Naive B cell (primary cell): ENCODE measurements at regions not wholly inside any gene's neighbourhood (a gene's known extent, or its start where the extent isn't known, plus 50 kb on each side); places are given as distances from the start of the nearest gene placed in this dataset.
"Not testable (repeated sequence)": the region's sequence is repeated elsewhere in the genome, so short reads cannot be mapped to it uniquely, and the experiment has no call there.

Experiments used
- ATAC-seq, 2 donors: fragments of 150-1000 bp; cut with Tn5 transposase; 2 replicates each; pipeline ENCODE4 v1.10.0; 2021; ENCODE audit warnings: low read depth in 2 of 2, mild to moderate bottlenecking in 2 of 2, moderate library complexity in 2 of 2
- DNase-seq: peaks from one replicate; pipeline ENCODE4 v3.0.0; 2022
- H3K27ac Mint-ChIP-seq, 6 donors: one replicate each; pipeline ENCODE4 v1.8.0; 2020 to 2022; ENCODE audit warnings: mild to moderate bottlenecking in 6 of 6, mixed read lengths in 6 of 6, moderate library complexity in 5 of 6, inconsistent platforms in 2 of 6
- H3K27me3 Mint-ChIP-seq, 3 donors: one replicate each; pipeline ENCODE4 v1.8.0; 2021 to 2022; ENCODE audit warnings: mixed read lengths in 3 of 3, mild to moderate bottlenecking in 1 of 3
- H3K36me3 Mint-ChIP-seq, 2 donors: one replicate each; pipeline ENCODE4 v1.8.0; 2020 to 2022; ENCODE audit warnings: mixed read lengths in 2 of 2, inconsistent platforms in 1 of 2, mild to moderate bottlenecking in 1 of 2
- H3K4me1 Mint-ChIP-seq, 3 donors: one replicate each; pipeline ENCODE4 v1.8.0; 2020 to 2022; ENCODE audit warnings: mixed read lengths in 3 of 3, inconsistent platforms in 1 of 3, mild to moderate bottlenecking in 1 of 3, moderate library complexity in 1 of 3
- H3K4me3 Mint-ChIP-seq, 8 donors: one replicate each; pipeline ENCODE4 v1.8.0; 2020 to 2022; ENCODE audit warnings: mild to moderate bottlenecking in 8 of 8, mixed read lengths in 8 of 8, moderate library complexity in 8 of 8, inconsistent platforms in 2 of 8
- H3K9me3 Mint-ChIP-seq, 7 donors: one replicate each; pipeline ENCODE4 v1.8.0; 2020 to 2022; ENCODE audit warnings: mixed read lengths in 7 of 7, mild to moderate bottlenecking in 5 of 7, inconsistent platforms in 2 of 7, moderate library complexity in 1 of 7

DNA sequence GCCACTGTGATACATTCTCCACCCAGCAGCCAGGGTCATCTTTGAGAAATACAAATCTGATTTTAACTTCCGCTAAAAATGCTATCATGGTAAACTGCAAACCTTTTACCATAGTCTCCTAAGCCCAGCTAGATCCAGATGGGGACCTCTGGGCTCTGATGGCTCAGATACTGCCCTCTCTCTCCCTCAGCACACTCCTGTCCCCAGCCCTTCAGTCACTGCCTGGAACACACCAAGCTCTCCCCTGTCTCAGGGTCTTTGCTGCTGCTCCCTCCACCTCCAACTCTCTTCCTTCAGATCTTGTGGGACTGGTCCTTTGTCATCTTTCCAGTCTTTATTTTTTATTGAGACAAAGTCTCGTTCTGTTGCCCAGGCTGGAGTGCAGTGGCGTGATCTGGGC lies 65.1 kb downstream of the SPRY4 start:
- Mint-ChIP-seq H3K9me3 (peaks cover 0 to 5% (median 3%) of the 10 kb centered on the region in 7 donors), H3K27ac (no peak overlapping the region), H3K4me1 (peaks cover 0 to 3% (median 0%) of the 10 kb centered on the region in 3 donors), H3K27me3 (peaks cover 0 to 14% (median 14%) of the 10 kb centered on the region in 3 donors), H3K4me3 (no peak overlapping the region), H3K36me3 (peaks cover 0 to 6% of the 10 kb centered on the region in 2 donors)
- ATAC-seq (no peak), DNase-seq (no peak)

DNA sequence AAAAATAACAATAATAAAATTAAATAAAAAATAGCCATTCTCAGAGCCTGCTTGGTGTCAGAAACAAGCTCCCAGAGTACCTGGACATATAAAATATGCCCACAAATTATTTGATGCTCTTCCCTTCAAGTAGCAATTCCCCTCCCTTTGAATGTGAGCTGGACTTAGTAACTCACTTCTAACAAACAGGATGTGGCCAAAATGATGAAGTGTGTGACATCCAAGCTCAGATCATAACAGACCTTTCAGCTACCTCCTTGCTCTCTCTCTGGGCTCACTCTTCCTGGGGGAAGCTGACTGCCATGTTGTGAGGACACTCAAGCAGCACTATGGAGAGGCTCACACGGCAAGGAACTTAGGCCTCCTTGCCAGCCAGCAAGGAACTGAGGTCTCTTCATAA lies 69.0 kb downstream of the SPRY4 start:
- Mint-ChIP-seq H3K36me3 (peaks cover 0 to 6% of the 10 kb centered on the region in 2 donors), H3K27me3 (peaks cover 0 to 14% (median 5%) of the 10 kb centered on the region in 3 donors), H3K9me3 (peaks cover 0 to 5% (median 3%) of the 10 kb centered on the region in 7 donors), H3K27ac (no peak overlapping the region), H3K4me1 (peaks cover 0 to 3% (median 0%) of the 10 kb centered on the region in 3 donors), H3K4me3 (peak overlapping the region in 1 of 8 donors; percentile 17)
- ATAC-seq (no peak), DNase-seq (no peak)

DNA sequence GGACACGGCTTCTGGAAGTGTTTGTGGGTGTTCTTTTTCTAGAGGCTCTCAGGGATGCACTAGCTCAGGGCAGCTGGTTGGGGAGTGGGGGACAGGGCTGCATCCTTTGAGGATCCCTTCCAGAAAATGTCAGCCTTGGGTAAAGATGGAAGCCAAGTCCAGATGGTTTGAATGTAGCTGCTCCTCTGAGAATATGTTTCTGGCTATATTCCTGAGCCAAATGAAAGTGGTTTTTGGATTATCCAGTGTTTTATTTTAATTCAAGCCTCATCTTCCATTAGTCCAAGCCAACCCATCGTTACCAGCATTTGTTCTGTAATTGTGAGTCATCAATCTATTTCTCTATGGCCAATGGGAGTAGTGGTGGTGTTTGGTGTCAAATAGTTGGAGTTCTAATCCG lies 70.4 kb downstream of the SPRY4 start:
- Mint-ChIP-seq H3K9me3 (peaks cover 0 to 5% (median 3%) of the 10 kb centered on the region in 7 donors), H3K4me1 (no peaks in the 10 kb centered on the region)
- no peak for DNase-seq

DNA sequence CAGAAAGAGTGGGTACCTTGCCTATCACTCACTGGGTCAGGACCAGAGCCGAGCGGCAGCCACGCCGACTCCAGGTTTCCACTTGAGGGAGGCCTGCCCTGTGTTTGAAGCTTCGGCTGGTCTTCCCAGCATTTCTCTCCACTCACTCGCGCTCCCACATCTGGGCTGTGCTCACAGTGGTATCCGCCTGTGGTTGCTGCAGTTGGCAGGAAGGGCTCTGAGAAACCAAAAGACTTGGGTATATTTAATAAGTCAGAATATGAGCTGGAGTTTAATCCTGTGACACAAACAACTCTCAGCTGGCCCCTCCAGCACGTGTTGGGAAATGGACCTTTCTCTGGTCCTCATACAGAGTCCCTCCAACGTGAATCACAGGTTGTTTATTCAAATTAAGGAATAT lies 70.9 kb downstream of the SPRY4 start:
- Mint-ChIP-seq H3K4me3 (no peak overlapping the region), H3K36me3 (peaks cover 0 to 6% of the 10 kb centered on the region in 2 donors), H3K4me1 (no peaks in the 10 kb centered on the region), H3K27ac (peak overlapping the region in 1 of 6 donors; percentile 58), H3K9me3 (peaks cover 0 to 5% (median 3%) of the 10 kb centered on the region in 7 donors), H3K27me3 (peaks cover 0 to 10% (median 0%) of the 10 kb centered on the region in 3 donors)
- no peak for ATAC-seq
- no peak for DNase-seq

More for the DNA sequence above, 70.4 kb downstream of the SPRY4 start:
- H3K36me3 Mint-ChIP-seq, result peaks cover 0 to 6% of the 10 kb centered on the region in 2 donors
- H3K4me3 Mint-ChIP-seq, result no peak overlapping the region
- peaks cover 0 to 10% (median under 1%) of the 10 kb centered on the region in 3 donors for H3K27me3 Mint-ChIP-seq
- peak overlapping the region in 1 of 6 donors; percentile 28 for H3K27ac Mint-ChIP-seq
- ATAC-seq, result no peak

DNA sequence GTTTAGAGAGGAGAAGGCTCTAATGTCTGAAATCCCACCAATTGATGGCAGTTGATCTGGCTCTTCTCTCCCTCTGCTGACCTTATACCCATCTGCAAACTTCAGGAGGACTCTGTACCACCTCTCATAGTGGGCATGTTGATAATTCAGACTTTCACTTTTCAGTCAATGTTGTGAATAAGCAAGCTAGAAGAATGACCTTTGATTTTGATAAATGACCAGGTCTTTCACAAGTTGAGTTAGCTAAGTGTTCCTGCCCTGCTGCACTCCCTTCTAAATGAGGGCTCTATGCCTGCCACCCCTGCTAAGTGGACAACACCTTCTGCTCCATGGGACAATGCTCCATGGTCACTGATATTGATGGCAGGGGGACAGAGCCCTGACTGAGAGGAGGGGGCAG lies 74.7 kb downstream of the SPRY4 start:
- H3K4me3 Mint-ChIP-seq, result no peak overlapping the region

DNA sequence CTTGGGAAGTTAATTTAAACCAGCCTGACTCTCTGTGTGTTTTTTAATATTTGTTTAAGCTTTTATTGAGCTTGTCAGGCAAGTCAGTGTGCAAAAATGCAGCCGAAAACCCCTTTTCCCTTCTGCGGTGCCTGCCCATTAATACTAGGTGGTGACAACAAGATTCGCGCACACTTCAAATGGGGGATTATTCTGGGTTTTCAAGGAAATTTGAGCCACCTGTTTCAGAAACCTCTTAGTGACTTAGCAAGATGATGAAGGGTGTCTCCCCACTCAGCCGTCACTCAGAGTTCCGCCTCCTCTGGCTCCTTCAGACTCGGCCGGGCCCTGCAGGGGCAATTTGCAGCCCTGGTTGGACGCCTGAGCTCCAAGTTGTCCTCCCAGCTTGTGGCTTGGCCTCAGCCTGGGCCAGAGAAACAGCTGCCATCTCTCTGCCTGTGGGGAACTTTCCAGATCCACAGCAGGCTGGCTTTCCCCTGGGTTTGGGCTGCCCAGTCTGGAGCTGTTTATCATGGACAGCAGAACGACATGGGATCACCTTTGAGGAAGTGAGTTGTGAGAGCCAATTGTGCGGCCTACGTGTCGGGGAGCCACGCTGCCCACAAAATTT lies 75.9 kb downstream of the SPRY4 start:
- Mint-ChIP-seq H3K4me3 (no peak overlapping the region), H3K27me3 (peaks cover 4 to 18% (median 8%) of the 10 kb centered on the region in 3 donors), H3K36me3 (peaks cover 0 to 8% of the 10 kb centered on the region in 2 donors), H3K27ac (no peak overlapping the region), H3K9me3 (peaks cover 0 to 5% (median 0%) of the 10 kb centered on the region in 7 donors), H3K4me1 (peaks cover 0 to 2% (median 0%) of the 10 kb centered on the region in 3 donors)
- ATAC-seq (no peak), DNase-seq (no peak)

More for the DNA sequence above, 74.7 kb downstream of the SPRY4 start:
- H3K27me3 Mint-ChIP-seq, result peaks cover 4 to 10% (median 8%) of the 10 kb centered on the region in 3 donors
- H3K9me3 Mint-ChIP-seq, result peaks cover 0 to 5% (median 0%) of the 10 kb centered on the region in 7 donors
- H3K4me1 Mint-ChIP-seq, result peaks cover 0 to 2% (median 0%) of the 10 kb centered on the region in 3 donors
- ATAC-seq, result no peak
- H3K36me3 Mint-ChIP-seq, result peaks cover 0 to 8% of the 10 kb centered on the region in 2 donors
- no peak for DNase-seq
- peak overlapping the region in 1 of 6 donors; percentile 36 for H3K27ac Mint-ChIP-seq

DNA sequence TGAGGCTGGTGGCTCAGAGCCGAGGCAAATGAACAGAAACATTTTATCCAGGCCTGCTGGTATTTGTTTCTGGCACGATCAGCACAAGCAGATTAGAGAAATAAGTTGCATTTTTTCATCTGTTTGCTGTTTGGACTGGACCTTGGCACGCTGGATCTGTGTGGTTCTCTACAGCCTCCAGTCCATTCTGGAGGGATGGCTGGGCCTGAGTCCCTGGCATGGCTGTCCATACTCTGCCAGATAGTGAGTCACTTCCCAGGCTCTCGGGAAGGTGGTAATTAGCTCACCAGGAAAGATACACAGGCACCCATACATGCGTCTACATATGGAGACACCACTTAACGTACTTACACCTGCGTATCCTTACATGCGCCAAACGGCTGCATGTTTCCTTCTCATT lies 78.6 kb downstream of the SPRY4 start:
- Mint-ChIP-seq H3K4me1 (peaks cover 0 to 2% (median 0%) of the 10 kb centered on the region in 3 donors), H3K9me3 (peaks cover 0 to 19% (median 10%) of the 10 kb centered on the region in 7 donors), H3K27ac (no peak overlapping the region), H3K27me3 (peaks cover 4 to 18% (median 8%) of the 10 kb centered on the region in 3 donors), H3K4me3 (peak overlapping the region in 1 of 8 donors; percentile 25), H3K36me3 (peaks cover 0 to 8% of the 10 kb centered on the region in 2 donors)
- no peak for ATAC-seq
- DNase-seq, result no peak

DNA sequence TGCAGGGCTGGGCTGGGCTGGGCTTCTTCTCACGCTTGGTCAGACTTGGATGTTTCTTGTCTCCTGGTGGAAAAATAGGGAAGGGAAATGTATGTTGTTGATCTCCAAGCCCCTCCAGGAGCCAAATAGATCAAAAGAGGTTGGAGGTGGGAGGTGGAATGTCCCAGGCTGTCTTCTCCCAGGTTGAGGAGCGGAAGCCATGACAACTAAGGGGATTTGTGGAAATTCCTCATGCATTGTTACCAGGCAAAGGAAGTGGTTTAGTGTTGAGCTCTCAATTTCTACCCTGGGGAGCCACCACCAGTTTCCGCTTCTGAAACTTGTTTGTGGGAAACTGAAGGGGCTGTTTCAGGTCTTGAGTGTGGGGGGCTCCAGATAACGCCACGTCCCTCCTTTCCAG lies 79.0 kb downstream of the SPRY4 start:
- H3K4me3 Mint-ChIP-seq, result no peak overlapping the region
- peaks cover 0 to 2% (median 0%) of the 10 kb centered on the region in 3 donors for H3K4me1 Mint-ChIP-seq
- H3K27ac Mint-ChIP-seq, result no peak overlapping the region
- no peak for ATAC-seq
- peaks cover 0 to 8% of the 10 kb centered on the region in 2 donors for H3K36me3 Mint-ChIP-seq
- H3K27me3 Mint-ChIP-seq, result peaks cover 4 to 18% (median 8%) of the 10 kb centered on the region in 3 donors
- peaks cover 0 to 19% (median 10%) of the 10 kb centered on the region in 7 donors for H3K9me3 Mint-ChIP-seq
- no peak for DNase-seq

DNA sequence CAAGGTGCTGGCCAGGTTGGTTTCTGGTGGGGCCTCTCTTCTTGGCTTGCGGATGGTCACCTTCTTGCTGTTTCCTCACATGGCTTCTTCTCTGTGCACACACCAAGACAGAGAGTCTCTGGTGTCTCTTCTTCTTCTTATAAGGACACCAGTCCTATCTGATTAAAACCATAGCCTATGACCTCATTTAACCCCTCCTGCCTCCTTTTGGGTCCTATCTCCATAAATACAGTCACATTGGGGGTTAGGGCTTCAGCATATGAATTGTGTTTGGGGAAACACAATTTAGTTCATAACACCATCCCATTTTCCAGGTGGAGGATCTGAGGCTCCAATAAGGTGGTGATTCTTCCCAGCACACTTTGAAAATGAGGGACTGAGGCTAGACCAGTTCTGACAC lies 80.4 kb downstream of the SPRY4 start:
- H3K27ac Mint-ChIP-seq, result no peak overlapping the region
- H3K9me3 Mint-ChIP-seq, result peaks cover 0 to 19% (median 10%) of the 10 kb centered on the region in 7 donors
- peaks cover 4 to 8% (median 8%) of the 10 kb centered on the region in 3 donors for H3K27me3 Mint-ChIP-seq
- H3K4me3 Mint-ChIP-seq, result no peak overlapping the region
- ATAC-seq, result no peak
- H3K4me1 Mint-ChIP-seq, result peaks cover 0 to 2% (median 0%) of the 10 kb centered on the region in 3 donors
- no peak for DNase-seq
- H3K36me3 Mint-ChIP-seq, result peaks cover 0 to 8% of the 10 kb centered on the region in 2 donors

DNA sequence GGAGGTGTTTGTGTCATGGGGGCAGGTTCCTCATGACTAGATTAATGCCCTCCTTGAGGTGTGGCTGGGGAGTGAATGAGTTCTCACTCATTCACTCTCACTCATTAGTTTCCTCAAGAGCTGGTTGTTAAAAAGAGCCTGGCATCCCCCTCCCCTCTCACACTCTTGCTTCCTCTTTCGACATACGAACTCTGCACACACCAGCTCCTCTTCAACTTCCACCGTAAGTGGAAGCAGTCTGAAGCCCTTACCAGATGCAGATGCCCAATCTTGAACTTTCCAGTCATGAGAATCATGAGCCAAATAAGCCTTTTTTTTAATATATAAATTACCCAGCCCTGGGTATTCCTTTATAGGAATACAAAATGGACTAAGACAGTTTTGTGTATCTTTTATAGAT lies 82.5 kb downstream of the SPRY4 start:
- H3K27me3 Mint-ChIP-seq, result peaks cover 0 to 15% (median under 1%) of the 10 kb centered on the region in 3 donors
- peak overlapping the region in 1 of 6 donors; percentile 57 for H3K27ac Mint-ChIP-seq
- no peak overlapping the region for H3K4me3 Mint-ChIP-seq
- H3K4me1 Mint-ChIP-seq, result no peaks in the 10 kb centered on the region
- H3K36me3 Mint-ChIP-seq, result peaks cover 0 to under 1% of the 10 kb centered on the region in 2 donors
- DNase-seq, result no peak
- no peak for ATAC-seq
- peaks cover 0 to 19% (median 12%) of the 10 kb centered on the region in 7 donors for H3K9me3 Mint-ChIP-seq

DNA sequence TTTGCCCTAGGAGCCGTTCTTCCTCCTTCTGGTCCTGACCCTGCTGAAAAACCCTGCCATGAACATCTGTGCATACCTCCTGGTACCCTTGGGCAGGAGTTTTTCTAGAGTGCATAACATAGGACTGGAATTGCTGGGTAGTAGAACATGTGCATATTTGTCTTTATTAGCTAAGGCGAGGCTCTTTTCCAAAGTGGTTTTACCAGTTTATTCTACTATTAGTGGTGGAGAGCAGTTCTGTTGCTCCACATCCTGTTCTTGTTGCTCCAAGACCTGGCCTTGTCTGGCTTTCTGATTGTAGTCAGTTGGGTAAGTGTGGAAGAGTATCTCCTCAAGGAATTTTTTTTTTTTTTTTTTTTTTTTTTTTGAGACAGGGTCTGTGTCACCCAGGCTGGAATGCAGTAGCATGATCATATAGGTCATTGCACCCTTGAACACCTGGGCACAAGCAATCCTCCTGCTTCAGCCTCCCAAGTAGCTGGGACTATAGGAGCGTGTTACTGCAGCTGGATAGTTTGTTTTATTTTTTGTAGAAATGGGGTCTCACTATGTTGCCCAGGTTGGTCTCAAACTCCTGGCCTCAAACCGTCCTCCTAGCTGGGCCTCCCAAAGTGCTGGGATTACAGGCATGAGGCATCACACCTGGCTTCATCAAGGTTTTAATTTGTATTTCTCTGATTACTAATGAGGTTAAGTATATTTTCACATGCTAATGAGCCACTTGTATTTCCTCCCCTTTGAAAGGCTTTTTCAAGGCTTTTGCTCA lies 85.2 kb downstream of the SPRY4 start:
- no peak for ATAC-seq
- Mint-ChIP-seq H3K4me3 (no peak overlapping the region), H3K9me3 (peaks cover 0 to 19% (median 13%) of the 10 kb centered on the region in 7 donors), H3K27ac (no peak overlapping the region), H3K4me1 (peaks cover 2 to 7% (median 3%) of the 10 kb centered on the region in 3 donors), H3K27me3 (peaks cover 9 to 35% (median 12%) of the 10 kb centered on the region in 3 donors), H3K36me3 (no peaks in the 10 kb centered on the region)
- no peak for DNase-seq

DNA sequence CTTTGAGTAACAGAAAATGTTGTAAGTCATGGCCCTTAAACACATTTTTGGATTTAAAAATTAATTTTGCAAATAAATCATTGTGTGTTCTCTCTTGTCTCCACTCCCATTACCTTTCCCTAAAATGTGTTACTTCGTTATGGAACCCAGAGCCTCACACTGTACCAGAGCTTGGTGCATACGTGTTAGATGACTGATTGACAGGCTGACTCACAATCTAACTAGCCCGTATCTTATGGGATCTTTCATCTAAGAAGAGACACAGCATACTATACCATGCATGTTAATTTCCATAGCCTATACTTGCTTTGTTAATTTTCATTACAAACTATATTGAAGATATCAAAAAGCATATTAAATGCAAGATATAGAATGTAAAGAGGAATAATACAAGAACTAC lies 87.1 kb downstream of the SPRY4 start:
- Mint-ChIP-seq H3K9me3 (peaks cover 0 to 9% (median 7%) of the 10 kb centered on the region in 7 donors), H3K4me1 (peaks cover 2 to 7% (median 3%) of the 10 kb centered on the region in 3 donors), H3K27me3 (peaks cover 21 to 42% (median 24%) of the 10 kb centered on the region in 3 donors)

DNA sequence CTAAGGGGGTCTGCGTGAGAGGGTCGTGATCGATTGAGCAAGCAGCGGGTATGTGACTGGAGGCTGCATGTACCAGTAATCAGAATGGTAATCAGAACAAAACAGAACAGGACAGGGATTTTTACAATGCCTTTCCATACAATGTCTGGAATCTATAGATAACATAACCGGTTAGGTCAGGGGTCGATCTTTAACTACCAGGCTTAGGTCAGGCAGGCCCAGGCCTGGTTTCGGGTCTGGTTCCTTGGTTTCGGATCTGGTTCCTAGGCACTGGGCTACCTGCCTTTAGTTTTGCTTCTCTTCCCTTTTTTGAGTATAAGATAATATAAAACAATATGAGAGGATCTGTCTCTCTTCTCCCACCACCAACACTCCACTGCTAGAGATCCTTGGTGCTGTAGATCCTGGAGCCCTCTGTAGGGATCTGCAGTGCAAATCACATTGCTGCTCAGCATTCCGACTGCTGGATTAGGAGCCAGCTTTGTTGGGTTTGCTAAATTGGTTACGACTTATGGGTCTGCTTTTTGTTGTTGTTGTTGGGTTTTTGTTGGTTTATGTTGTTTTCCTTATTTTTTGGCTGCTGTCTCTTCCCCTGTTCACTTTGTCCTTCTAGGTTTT lies 88.0 kb downstream of the SPRY4 start:
- H3K36me3 Mint-ChIP-seq, H3K9me3 Mint-ChIP-seq, DNase-seq, ATAC-seq, H3K4me1 Mint-ChIP-seq: not testable (repeated sequence)
- H3K27me3 Mint-ChIP-seq, result peaks cover 29 to 51% (median 30%) of the 10 kb centered on the region in 3 donors
- H3K4me3 Mint-ChIP-seq, result peak overlapping the region in 1 of 8 donors; percentile 43
- peak overlapping the region in 1 of 6 donors; percentile 78 for H3K27ac Mint-ChIP-seq

More for the DNA sequence above, 87.1 kb downstream of the SPRY4 start:
- Mint-ChIP-seq H3K36me3 (no peaks in the 10 kb centered on the region), H3K4me3 (no peak overlapping the region), H3K27ac (no peak overlapping the region)
- no peak for ATAC-seq
- no peak for DNase-seq
